GM21619 (cell line): ENCODE measurements at regions not wholly inside any gene's neighbourhood (a gene's known extent, or its start where the extent isn't known, plus 50 kb on each side); places are given as distances from the start of the nearest gene placed in this dataset.

Experiments
- ATAC-seq: cut with Tn5 transposase; IDR thresholded peaks from one replicate; pipeline ENCODE4 v1.9.1; 2021; ENCODE audit not compliant: unreplicated experiment

- ATAC-seq, result no peak
These were observed 52.5 kb upstream of the C11orf58 start for GRCh38 chr11:16685914-16686313.

GRCh38 chr11:16678466-16679116 is 59.9 kb upstream of the C11orf58 start:
- ATAC-seq, result no peak

DNA sequence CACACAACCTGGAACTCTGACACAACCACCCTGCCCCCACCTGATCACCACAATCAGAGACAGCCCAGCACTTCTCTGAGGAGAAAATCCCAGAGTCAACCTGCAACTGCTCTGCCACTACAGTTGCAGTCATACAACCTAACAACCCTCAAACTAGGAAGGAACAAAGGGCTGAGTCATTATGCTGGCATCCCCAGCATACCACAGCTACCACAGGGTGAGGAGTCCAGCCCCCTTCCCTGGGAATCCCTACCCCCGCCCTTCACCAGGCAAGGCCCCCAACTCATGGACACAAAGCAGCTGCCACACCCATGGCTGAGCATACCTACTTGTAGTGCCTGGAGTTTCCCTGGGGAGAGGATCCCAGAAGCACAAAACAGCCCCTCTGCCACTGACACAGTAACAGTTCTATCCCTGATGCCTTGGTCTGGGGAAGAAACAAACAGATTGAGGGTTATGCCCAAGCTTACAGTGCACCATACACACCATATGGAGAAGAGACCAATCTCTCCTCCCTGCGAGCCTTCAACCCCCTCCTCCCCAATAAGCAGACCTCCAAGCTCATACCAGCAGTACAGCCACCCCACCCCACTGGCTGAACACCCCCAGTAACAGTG is 68.5 kb upstream of the C11orf58 start:
- ATAC-seq, result no peak

GRCh38 chr11:16632295-16633200 is 105.9 kb upstream of the C11orf58 start:
- ATAC-seq, result no peak

DNA sequence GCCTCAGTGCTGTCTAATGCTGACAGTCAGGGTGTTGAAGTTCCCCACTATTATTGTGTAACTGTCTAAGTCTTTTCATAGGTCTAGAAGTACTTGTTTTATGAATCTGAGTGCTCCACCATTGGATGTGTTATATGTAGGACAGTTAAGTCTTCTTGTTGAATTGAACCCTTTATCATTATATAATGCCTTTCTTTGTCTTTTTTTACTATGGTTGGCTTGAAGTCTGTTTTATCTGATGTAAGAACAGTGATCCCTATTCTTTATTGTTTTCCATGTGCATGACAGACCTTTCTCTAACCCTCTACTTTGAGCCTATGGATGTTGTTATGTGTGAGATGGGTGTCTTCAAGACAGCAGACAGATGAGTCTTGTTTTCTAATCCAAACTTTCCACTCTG is 107.8 kb upstream of the C11orf58 start:
- no peak for ATAC-seq

DNA sequence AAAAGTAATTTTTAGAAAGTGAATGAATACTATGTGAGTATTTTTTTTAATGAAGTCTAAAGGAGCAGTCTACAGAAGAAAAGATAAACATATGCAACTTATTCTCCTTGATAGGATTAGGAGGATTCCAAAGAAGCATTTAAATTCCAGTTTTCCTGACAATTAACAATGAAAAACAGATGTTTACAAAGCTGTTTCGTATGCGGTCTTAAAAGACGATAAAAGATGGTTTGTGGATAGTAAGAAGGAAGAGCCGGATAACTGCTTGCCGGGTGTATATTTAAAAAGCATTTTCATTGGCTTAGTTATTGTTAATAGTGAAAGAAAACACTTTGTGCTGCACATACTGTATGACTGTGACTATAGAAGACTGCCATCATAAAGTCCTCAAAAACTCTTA is 120.0 kb upstream of the C11orf58 start:
- no peak for ATAC-seq

GRCh38 chr11:16615480-16615879 is 123.0 kb upstream of the C11orf58 start:
- ATAC-seq, result no peak

DNA sequence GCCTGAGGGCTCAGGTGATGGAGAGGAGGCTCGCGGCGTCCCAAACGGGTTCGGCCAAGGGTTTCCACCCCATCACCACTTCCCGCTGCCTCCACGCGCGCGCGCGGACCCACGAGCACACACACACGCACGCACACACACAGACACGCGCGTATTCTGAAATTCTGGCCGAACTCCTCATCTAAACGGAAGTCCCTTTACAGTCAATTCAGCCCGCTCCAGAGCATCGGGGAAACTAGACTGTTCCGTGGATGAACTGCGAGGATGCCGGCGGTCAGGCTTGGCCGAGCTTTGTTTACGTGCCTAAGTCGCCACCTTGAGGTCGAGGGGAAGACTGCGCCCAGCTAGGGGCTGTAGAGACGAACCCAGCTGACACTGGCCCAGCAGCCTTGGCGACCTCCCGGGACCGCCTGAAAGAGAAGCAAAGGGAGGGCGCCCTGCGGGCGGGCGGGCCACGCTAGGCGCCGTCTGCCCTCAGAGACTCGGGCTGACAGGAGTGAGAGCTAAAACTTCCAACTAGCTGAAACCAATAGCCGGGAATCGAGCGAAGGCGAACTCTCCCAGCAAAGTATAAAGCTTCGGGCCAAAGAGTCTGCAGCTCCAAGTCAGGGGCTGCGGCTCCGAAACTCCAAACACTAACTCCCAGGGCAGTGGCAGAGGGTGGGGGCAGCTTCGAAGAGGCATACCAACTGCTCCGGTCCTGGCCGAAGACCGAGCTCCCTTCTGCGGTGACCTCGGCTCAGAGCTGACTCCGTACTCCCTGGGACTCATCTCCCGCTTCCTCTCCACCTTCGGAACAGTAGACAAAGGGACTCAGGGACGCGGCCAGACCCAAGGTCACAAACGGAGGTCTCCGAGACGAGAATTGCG is 124.7 kb upstream of the C11orf58 start:
- ATAC-seq, result peak; percentile 99

DNA sequence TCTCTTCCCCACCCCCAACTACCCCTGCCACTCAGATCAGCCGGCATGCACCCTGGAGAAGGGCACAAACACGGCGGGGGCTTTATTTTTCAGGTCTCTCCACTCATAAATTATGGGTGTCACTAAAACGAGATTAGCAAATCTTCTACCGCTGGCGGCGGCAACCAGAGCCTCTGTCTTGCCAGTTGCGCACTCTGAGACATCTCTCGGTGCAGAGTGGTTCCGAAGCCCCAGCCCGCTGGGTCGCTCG is 125.3 kb upstream of the C11orf58 start:
- ATAC-seq, result no peak

GRCh38 chr11:16612566-16613261 is 125.7 kb upstream of the C11orf58 start:
- ATAC-seq, result no peak

GRCh38 chr11:16611926-16612565 is 126.4 kb upstream of the C11orf58 start:
- ATAC-seq, result no peak

- ATAC-seq, result no peak
These were observed 127.0 kb upstream of the C11orf58 start for GRCh38 chr11:16611401-16611921.

DNA sequence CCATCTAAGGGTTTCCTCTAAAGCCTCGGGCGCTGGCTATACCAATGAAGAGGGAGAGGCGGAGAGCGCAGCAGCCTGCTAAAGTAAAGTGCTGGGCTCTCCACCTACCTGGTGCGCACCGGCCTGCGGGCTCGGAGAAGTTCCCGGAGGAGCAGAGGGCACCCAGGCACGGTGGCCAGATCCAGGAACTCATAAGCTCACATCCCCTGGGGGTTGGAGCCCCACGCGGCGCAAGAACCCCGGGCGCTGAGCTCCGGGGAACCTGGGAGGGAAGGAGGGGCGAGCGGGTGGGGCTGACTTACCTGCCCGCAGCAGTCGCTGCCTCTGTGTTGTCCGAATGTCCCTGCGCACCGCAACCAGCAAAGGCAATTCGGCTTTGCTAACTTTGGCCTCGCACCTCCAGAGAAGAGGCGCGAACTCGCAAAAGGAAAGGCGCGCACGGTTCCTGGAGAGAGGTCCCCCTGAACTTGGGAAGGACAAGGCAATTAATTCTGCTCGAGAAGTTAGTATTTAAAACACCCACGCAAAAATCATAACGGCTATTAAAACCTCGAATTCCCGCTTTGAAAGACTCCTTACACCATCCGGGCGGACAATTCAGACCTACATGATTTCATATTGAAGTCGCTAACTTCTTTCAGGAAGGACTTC is 127.6 kb upstream of the C11orf58 start:
- no peak for ATAC-seq

DNA sequence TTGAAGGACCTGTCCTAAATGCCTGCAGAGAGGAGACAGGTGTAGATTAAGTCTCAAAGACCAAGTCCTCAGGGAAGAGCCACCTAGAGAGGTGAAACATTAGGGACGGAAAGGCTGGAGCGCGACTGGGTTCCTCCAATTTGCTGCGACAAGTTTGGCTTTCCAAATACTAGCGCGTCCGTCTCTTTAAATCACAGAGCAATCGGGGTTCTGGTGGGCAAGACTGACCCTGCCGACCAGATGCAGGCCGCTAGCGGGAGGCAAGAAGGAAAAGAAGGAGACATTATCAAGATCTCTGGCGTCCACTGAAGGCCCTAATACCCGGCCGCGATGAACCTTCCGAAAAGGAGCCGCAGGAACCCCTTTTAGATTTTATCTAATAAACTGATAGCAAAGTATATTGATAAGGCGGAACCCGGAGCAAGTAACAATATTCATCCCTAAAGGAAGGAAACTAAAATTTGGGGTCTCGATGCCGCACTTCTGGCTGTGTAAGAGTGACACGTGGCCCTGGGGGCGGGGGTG is 128.2 kb upstream of the C11orf58 start:
- ATAC-seq, result no peak

- no peak for ATAC-seq
These were observed 128.7 kb upstream of the C11orf58 start for GRCh38 chr11:16609769-16610168.

DNA sequence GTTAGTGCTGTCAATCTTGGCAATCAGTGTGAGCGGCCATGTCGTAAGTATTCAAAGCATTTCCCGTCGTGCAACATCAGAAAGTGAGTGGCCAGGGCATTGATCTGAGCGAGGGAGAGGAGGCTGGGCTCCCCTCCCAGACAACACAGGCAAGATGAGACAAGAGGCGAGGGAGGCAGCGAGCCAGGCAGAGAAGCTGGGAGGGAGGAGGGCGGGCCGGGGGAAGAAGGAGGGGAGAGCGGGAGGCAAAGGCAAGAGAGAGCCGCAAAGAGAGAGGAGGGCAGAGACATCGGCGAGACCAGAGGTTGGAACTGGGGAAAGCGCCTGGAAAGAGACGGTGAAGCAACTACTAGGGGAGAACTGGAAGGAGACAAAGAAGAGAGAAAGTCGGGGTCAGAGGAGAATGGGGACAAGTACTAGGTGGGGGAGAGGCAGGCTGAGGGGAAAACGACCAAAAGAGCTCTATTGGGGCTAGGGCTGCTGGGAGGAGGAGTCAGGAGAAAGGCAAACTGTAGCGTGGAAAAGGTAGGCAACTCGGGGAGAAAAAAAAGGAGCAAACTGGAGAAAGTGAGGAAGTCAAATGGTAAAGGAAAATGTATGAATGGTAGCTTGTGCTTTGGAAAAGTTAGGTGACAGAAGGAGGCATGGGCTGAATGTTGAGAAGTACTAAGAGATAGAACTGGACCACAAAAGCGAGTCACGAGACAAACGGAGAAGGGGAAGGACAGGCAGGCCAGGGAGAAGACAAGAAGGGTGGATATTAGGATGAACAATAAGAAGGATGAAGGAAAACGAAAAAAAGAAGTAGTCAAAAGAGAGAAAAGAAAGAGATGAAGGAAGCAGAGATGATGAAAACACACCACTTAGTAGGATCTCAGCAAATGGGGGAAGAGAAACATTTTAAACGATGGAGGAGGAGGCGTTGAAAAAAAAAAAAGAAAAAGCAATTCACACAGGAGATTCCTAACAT is 130.5 kb upstream of the C11orf58 start:
- no peak for ATAC-seq

DNA sequence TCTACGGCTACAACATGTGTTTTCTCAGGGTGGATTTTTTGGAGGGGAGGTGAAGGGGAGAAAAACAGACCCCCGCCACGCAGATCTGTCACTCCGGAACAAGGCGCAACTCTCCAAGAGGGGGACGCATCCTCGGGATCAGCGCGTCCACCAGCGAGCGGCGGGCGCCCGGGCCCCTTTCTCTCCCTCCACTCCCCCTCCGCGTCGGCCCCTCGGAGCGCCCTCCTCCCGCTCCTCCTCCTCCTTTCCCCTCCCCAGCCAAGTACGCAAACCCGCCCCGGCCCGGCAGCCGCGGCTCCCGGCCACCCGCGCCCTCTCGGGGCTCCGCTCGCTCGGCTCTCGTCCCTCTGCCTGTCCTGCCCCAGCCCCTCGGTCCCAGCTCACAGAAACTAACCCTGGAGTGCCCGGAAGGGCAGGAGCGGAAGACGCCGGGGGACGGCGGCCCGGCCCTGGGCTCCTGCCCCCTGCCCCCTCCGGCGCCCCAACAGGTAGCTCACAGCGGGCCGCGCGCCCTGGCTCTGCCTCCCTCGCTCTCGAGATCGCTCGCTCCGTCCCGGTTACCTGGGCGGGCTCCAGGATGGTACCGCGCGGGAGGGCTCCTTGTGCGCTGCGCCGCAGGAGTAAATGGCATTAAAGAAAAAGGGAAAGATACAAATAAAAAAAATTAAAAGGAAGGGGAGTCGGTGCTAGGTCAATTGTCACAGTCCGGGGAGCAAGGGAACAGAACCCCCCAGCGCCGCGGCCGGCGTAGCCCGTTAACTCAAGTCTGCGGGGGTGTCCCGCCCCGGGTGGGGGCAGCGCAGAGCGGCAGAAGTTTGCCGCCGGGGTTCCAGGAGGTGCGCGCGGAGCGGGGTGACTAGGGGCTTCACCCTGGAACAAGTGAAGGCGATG is 131.4 kb upstream of the C11orf58 start:
- ATAC-seq, result no peak
